ENCODE measurements at regions not wholly inside any gene's neighbourhood (a gene's known extent, or its start where the extent isn't known, plus 50 kb on each side); places are given as distances from the start of the nearest gene placed in this dataset.

DNA sequence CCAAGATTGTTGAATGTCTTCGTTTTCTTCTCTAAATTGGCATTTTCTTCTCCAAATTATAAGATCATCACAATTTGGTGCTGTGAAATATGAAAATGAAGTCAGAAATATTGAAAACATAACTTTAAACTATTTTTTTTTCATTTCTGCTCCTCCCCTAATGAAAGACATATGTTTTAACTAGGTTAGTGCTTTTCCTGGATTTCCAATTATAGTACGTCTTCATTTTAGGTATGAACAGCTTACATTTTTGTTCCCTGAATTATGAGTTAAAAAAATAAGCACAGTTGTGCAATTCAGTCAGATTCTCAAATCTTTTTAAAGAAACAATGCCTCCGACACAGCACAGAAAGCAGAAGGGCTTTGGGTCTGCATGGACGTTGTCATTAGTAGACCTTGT is 83.5 kb upstream of the CFAP20DC start:
- DNase-seq (ENCODE audit: low read depth) = no peak

DNA sequence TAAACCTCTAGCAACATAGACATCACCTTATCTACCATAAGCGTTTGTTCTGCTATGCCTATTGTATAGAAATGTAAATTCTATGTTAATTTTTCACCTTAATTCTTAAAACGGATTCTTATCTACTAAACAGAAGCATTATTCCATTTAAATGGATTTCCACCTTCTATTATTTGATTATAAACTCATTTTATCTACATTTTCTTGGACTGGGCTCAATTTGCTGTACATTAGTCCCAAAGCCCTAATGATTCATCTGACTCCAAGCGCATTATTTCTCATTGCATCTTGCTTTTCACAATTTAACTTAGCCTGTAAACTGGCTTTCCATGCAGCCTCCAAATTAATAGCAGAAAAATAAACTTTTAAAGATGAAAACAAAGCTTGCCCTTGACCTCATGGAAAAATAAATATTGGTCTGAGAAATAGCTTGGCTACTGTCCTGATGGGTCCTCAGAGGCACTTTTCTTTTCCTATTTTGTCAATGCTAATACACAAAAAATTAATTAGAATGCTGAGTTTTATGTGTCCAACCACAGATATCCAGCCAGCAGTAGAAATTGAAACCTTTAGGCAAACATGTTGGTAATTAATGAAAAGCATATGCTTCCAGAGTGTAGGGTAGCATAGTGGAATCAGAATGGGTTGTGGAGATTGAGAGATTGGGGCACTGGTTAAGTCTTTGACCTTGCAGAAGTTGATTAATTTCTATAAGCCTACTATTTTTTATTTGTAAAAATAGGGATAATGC is 81.4 kb upstream of the CFAP20DC start:
- no peak for DNase-seq (ENCODE audit: low read depth)

DNA sequence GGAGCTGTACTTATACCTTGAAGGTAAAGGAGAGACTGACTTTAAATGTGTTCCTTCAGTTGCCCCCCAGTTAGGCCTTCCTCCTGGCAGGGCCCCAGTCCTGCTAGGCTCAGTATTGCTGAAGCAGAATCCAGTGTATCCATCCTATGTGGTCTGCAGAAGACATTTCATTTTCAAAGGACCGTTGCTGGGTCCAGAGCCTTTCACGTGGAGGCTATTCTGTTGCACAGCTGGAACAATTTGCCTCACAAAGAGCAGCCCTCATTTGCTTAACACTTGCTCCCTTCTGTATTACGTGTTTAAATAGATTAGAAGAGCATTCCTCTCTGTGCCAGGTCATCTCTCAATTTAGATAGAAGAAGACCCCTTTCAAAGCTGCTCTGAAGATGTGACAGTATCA is 78.9 kb upstream of the CFAP20DC start:
- no peak for DNase-seq (ENCODE audit: low read depth)

DNA sequence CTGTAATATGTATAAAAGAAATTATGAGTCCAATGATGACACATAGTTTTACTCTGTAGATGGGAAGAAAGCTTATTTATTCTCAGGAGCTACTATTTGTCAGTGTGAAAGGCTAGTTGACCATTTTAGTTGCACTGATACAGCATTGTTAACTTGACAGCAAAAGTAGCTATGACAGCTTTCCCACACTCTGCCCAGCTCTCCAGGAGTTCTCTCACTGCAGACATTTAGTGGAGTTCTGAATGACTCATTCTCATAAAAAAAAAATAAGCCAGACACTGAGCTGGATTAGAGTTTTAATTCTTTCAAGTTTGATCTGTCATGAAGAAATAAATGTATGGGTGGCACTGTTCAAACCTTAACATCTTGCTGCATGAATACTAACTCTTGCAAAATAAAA is 77.2 kb upstream of the CFAP20DC start:
- no peak for DNase-seq (ENCODE audit: low read depth)

DNA sequence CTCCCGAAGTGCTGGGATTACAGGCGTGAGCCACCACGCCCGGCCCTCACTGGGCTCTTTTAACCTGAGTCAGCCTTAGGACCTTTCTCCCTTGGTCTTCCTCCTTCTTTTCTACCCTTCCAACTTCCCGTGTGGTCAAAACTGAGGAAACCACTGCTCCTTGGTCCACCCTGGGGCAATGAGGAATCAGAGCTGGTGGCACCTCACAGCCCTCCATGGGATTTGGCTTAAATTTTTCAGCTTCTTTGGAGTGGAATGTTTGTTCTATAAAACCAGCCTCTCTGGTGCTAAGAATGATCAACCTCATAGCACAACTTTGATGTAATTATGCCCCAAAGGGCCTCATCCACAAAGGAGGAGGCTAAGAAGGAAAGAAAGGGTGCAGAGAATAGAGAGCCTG is 76.6 kb upstream of the CFAP20DC start:
- DNase-seq (ENCODE audit: low read depth) = no peak

DNA sequence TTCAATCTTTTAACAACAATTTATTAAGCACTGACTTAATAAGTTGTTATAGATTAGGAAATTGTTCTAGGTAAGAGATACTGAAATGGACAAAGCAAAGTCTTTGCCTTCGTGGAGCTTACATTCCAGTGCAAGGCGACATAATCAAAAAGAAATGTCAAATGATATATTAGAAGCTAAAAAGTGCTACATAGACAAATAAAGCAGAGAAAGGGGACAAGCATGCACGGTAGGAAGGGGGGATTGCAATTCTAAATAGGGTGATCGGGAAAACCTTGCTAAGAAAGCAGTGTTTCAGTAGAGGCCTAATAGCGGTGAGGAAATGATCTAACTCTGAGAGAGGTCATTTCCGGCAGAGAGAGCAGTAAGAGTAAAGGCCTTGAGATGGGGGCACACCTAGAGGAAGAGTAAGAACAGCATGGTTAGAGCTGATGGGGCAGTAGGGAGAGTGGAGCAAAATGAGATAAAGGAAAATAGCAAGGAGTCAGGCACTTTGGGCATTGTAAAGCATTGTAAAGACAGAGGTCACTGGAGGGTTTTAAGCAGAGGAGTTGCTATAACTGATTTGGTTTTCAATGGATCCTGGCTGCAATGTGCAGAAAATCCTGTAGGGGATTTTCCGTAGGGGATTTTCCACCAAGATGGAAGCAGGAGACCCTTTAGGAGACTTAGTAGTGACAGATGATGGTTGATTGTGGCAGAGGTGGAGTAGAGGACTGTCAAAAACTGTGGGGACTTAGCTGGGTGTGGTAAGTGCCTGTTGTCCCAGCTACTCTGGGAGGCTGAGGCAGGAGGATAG is 71.7 kb upstream of the CFAP20DC start:
- DNase-seq (ENCODE audit: low read depth) = no peak

DNA sequence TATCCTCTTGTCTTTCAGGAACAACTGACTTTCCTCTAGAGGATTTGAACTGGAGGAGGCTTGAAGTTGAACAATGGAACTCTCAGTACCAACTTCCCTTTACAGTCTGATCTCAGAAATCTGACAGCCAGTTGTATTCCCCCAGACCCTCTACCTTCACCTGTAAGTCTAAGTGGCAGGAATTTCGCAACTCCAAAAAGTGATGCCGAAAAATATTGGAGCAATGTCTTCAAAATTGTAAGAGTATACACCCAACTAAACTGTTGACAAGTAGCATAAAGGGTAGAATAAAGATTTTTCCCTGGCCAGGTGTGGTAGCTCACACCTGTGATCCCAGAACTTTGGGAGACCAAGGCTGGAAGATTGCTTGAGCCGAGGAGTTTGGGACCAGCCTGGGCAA is 69.1 kb upstream of the CFAP20DC start:
- no peak for DNase-seq (ENCODE audit: low read depth)

DNA sequence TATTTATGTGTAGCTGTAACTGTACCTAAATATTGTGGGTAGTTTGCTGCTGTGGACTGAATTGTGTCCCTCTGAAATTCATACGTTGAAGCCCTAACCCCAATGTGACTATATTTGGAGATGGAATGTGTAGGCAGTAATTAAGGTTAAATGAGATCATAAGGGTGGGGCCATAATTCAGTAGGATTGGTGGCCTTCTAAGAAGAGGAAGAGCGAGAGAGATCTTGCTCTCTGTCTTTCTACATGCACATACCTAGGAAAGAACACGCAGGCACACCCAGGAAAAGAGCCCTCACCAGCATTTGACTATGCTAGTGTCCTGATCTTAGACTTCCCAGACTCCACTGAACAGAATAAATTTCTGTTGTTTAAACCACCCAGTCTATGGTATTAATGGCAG is 67.6 kb upstream of the CFAP20DC start:
- no peak for DNase-seq (ENCODE audit: low read depth)

DNA sequence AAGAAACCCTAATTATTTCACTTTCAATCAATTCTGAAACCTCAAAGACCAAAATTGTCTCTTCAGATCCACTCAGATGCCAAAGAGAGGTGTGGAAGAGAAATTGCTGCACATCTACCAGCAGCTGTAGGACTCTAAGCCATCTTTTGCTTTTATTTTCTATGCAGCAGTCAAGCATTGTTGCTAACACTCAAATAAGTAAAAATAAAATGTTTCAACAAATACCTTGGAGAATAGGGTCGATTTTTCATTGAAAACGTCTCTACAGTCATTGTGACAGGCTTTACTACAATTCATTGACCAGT is 66.4 kb upstream of the CFAP20DC start:
- DNase-seq (ENCODE audit: low read depth) = no peak

DNA sequence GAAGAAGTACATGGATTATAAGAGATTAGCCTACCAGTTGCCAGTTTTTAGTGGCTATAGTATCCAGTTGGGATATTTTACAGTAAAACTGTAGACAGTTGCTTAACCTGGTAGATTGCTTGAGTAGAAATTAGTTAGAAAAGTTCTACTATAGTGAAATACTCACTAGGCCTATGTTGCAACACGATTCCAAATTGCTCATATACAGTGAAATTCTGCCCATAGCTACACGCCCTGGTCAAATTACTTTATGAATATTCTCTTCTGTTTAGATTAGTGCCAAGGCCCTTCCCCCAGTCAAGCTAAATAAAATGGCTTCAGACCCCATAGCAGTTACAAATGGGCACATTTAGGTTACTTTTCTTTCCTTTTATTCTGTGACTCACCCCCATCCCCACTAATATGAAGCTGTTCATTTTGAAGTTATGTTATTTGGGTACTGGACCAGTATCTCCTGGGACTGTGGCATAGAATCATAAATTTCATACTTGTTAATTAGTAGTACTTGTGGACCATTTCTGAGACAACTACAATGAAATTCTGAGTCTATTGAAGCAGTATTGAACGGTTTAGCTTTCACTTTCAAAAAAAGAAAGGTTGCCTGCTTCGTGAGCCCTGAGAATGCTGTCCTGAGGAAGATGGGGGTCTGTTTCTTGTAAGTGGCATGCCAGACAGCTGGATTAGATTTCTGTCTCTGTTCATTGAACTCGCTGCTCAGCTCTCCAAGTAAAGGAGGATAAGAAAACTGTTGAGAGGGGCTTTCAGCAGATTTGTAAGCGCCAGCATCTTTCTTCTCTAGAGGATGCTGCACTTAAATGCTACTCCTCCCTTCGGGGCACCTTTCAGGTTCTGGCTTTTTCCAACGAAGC is 65.8 kb upstream of the CFAP20DC start:
- no peak for DNase-seq (ENCODE audit: low read depth)

DNA sequence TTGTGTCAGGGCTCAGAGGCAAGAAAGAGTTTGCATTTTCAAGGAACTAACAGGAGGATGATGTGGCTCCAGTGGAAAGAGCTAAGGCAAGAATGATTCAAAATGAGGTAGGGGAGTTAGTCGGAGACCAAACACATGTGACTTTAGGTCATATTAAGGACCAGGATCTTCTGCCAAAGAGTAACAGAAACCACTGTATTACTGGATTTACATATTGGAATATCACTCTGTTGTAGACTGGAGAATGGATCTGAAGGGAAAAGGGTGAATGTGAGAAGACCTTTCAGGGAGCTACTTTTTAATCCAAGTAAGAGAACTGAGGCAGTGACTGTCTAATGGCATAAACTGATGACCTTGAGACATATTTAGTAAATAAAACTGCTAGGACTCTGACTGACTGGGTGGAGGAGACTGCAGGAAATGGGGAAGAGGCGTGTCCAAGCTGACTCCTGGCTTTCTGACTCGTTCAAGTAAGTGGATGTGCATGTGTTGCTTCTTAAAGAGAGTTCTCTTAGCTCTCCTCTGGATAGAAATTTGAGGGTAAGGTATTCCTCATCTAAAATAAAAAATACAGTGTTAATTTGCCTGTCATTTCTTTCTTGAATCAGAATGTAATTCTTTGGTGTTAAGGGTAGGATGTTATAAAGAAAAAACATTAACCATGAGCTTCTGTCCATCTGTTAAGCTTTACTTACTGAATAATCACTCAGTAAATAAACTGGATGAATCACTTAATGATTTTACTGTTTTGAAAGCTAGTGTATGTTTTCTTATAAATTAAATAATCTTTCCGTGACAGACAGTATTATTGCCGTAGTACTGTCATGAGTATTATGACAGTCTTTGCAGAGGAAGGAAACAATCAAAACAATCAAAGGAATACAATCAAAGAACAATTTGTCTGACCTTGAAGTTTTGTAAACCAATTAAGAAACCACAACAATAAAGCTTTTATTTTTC is 58.3 kb upstream of the CFAP20DC start:
- no peak for DNase-seq (ENCODE audit: low read depth)

DNA sequence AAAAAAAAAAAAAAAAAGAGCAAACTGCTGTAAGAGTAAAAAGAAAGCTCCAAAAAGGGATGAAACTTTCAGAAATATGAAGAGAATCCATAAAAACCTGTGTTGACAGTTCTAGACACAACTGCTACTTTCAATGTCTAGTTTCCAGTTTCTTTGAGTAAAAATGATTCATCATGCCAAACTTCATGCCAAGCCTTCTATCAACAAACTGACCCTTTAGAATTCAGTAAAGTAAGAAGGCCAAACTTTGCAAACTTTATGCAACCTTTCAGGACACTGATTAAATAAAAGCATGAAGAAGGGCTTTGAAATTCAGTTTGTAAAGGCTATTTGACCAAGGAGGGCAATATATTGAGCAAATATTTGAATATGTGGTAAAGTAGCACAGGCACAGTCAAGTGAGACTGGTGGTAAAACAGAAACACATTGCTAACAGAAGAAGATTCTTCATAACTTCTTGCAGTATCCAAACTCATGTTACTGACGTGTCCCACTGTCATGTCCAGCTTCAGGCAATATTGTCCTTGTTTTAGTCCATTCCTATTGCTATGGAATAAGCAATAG is 56.3 kb upstream of the CFAP20DC start:
- no peak for DNase-seq (ENCODE audit: low read depth)

DNA sequence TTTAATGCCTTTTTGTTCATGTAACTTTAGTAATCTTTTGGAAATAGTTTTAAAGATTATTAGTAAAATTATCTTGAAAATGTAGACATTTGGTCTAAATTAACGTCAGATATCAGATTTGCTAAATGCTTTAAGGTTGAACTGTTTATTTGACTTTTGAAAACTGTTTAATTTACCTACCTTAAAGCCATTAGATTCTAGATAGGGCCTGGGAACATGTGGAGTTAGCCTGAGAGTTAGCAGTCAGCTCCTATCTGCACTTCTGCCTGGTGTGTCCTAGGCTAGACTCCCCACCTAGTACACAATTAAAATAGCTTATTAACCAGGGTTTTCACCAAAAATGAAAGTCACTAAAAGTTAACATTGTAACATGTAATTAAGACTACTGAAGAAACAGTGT is 53.7 kb upstream of the CFAP20DC start:
- DNase-seq (ENCODE audit: low read depth) = no peak

DNA sequence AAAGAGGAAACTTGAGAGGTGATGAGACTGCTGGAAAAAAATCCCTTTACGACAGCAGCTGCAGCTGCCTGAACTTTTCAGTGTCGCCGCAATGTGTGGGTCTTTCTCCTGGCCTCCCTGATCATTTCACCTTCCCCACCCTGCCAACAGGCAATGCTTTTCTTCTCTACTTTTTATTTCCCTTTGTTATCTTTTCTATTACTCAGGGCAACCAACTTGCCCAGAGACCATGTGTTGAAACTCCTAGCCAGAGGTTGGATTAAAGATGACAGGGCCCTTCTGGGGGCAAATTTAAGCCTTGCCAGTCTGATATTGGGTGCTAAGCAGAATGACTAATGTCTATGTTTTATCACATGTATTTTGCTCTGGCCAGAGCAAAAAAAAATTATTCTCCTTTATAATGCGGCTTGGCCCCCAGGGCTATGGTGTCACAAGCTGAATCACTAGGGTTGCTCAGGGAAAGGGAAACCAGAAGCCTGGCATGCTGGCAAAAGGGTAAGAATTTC is 51.5 kb upstream of the CFAP20DC start:
- peak; percentile 40 for DNase-seq (ENCODE audit: low read depth)
